Esophagus squamous epithelium (tissue), 4 donors: ENCODE measurements at regions not wholly inside any gene's neighbourhood (a gene's known extent, or its start where the extent isn't known, plus 50 kb on each side); places are given as distances from the start of the nearest gene placed in this dataset.

Experiments
- CTCF ChIP-seq, 6 experiments: fragments of 450-650 bp in 4 of 6; fragments of 200-600 bp in 2 of 6; sonication (generic) in 2 of 6; IDR thresholded peaks; one replicate each; pipeline ENCODE4 v1.5.1; 2016 to 2019; ENCODE audit warnings: antibody characterized with exemption in 6 of 6, mild to moderate bottlenecking in 4 of 6, moderate library complexity in 4 of 6
- POLR2A ChIP-seq, 4 donors: fragments of 450-650 bp; IDR thresholded peaks; one replicate each; pipeline ENCODE4 v1.6.1; 2017; ENCODE audit warnings: antibody characterized with exemption in 4 of 4, mild to moderate bottlenecking in 4 of 4, moderate library complexity in 3 of 4

GRCh38 chr5:61912559-61912958, 393.4 kb upstream of the KIF2A start:
- no peak for TF ChIP-seq CTCF (IDR thresholded peaks at IDR 0.05)
- no peak for TF ChIP-seq POLR2A (IDR thresholded peaks at IDR 0.05)
